Activated CD4-positive, alpha-beta T cell treated with anti-CD3 and anti-CD28 coated beads for 1 hour (primary cell): ENCODE measurements at regions not wholly inside any gene's neighbourhood (a gene's known extent, or its start where the extent isn't known, plus 50 kb on each side); places are given as distances from the start of the nearest gene placed in this dataset.

Experiments used
- DNase-seq: peaks from one replicate; pipeline ENCODE4 v3.0.0-alpha.2; 2020

DNA sequence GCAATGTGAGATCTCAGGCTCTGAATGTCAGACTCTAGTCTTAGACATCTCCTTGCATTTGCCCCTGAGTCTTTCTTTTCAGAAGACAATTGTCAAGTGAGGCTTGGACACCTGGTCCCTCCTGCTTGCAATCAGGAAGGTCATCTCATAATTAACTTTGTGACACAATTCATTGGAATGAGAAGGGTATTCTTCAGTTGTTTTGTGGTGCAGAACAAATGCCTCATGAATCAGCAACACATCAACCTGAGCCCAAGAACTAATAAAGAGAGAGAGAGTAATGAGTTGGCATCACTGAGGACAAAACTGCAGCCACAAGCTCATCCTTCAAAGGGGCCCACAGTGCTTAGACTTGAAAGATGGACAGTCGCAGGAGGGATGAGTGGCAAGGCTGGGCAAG lies 375.8 kb downstream of the INSC start:
- no peak for DNase-seq

DNA sequence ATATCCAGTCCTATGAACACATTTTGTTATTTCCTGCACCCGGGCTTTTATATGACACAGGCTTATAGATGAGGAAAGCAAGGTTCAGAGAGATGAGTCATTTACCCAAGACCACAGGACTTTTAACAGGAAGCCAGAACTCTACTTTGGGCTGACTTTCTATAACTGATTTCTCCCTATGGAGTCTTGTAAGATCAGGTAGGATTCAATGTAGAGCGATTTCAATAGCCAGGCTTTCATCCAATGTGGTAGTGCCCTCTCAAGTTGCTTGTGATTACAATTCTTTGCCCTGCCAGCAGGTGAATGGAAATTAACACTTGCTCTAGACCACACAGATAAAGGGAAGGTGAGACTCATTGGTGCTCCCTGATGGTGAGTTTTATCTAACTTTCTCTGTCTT lies 378.3 kb downstream of the INSC start:
- DNase-seq = no peak

DNA sequence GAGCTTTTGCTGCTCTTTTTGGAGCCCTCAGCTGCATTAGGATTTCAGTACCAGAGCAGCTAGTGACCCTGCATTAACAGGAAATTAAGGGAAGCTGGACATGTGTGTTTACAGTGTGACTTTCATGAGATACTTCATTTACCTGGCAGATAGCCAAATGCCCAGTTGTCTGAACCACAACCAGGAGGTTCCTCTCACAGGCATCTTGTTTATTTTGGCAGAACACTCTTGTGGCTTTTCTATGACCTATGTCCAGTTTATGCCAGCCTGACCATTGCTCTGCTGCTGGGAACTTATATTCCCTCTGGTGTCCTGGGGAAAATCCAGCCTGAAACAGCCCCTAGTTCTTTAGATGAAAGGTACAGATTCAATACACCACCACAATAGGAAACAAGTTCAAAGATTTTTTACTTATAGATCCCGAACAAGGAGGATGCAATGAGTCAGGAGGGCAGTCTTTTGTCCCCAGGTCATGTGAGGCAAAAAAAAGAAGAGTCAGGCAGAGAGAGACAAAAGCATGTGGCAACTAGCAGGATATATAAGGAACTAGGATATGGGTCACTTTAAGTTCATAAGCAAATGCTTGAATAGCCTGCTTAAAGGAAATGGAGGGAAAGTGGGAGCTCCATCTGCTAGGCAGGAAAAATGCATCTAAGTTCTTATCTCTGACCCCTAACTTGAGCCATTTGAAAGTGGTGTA lies 379.3 kb downstream of the INSC start:
- DNase-seq = no peak

DNA sequence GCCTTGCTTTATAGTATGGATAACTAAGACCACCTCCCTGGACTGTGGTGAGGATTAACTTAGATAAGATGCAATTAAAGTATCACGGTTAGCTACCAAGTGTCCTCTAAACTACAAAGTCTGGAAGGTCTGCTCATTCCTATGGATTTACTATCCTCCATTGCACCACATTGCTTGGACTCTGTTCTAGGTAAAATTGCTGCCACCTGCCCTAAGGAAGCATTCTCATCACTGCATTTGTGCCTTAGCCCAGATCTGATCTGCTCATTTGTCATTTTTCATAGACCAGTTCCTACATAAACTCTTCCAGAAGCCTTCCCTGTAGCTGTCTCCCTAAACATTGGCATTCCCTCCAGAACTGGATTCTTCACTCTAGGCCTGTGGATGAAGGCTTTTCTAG lies 380.0 kb downstream of the INSC start:
- no peak for DNase-seq

GRCh38 chr11:15495462-15495861 lies 380.7 kb downstream of the INSC start:
- DNase-seq = no peak

DNA sequence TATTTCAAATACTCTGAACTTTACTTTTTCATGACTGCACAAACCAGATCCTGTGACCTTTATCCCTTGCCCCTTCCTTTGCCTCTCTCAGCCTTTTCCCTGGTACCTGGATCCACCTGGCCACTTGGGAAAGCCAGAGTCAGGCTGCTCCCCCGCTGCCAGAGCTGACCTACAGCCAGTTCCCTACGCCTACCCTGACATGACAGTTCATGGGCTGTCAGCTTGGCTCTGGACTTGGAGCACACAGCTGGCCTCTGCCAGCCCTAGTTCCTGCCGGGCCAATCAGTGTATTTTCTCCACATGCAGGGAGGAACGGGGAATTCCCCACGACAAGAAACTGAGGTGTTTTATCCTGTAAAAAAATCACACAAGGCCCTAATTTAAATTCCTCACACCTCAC lies 382.6 kb downstream of the INSC start:
- DNase-seq = no peak

DNA sequence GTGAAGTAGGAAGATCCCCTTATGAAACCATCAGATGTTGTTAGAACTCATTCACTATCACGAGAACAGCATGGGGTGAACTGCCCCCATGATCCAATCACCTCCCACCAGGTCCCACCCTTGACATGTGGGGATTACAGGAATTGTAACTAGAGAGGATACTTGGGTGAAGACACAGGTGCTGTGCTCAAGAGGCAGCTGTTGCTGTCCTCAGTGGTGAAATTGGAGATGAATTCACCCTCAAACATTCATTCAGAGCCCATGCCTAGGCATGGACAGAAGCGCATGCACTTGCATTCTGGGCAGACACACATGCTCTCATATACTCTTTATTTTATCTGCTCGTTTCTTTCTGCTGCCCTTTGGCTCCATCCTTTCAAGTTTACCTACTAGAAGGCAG lies 385.0 kb downstream of the INSC start:
- no peak for DNase-seq

- no peak for DNase-seq
Observed at GRCh38 chr11:15500643-15501042, 385.9 kb downstream of the INSC start.

DNA sequence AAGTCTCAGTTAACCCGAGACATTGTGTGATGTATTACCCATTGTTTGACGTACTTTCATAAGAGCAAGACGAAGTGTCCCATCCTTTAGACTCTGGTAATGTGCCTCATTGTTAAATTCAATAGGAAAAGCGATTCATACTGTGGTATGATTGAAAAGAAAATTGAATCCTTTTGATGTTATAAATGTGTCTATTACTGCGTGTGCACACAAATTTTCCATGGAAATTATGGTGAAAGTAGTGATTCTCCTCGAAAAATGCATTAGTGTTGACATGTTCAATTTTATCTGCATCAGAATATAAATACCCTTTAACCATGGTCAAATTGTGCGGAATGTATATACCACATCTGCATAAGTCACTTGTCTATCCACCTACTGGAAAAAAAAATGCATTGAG lies 386.8 kb downstream of the INSC start:
- DNase-seq = no peak

- DNase-seq = no peak
Observed at GRCh38 chr11:15505155-15505554, 390.4 kb downstream of the INSC start.

DNA sequence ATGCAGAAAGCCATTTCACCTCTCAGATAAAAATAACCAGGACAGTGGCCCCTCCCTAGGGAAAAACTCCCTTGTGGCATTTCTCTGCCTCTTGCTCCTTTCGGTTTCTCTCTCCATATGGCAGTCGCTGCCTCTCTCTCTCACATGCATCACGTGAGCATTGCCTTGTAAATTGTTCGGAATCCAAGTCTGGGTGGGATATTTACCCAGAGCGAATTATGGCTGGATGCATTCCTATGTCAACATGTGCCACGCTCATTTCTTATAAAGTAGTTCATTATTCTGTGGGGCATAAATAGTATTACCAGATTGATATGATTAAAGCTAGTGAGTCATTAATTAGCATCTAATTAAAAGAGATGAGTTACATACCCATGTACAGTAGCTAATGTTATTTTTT lies 392.9 kb downstream of the INSC start:
- no peak for DNase-seq

DNA sequence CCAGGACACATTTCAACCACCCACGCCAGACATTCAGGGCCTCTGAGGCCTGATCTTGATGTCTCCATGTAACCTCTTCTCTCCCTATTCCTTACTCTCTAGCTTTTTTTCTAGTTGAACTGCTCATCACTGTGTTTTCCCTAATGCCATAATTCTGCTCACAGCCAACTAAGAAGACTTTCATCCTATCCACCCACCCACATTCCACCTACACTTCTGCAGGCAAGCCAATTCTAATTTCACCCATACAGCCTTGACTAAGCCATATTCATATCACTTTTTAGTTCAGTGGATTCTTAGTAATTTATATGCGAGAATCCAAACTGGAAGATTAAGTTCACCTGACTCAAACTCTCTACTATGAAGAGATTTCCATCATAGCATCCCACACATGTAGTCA lies 394.4 kb downstream of the INSC start:
- DNase-seq = no peak

GRCh38 chr11:15519124-15519791 lies 404.5 kb downstream of the INSC start:
- no peak for DNase-seq

DNA sequence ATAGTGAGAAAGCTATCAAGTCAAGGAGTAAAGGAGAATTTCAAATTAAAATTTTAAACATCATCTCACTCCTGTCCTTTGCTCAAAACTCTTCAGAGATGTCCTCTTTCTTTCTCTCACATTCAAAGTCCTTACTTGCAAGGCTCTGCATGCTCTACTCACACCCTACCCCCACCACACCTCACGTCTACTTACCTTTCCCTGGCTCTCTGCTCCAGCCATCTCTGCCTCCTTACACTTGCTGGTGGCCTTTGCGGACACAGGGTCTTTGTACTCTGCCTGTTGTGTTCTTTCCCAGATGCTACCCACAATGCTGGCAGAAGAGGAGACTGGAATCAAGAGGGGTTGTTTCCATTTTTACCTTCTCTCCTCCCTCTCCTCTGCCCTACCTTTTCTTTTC lies 405.2 kb downstream of the INSC start:
- no peak for DNase-seq

DNA sequence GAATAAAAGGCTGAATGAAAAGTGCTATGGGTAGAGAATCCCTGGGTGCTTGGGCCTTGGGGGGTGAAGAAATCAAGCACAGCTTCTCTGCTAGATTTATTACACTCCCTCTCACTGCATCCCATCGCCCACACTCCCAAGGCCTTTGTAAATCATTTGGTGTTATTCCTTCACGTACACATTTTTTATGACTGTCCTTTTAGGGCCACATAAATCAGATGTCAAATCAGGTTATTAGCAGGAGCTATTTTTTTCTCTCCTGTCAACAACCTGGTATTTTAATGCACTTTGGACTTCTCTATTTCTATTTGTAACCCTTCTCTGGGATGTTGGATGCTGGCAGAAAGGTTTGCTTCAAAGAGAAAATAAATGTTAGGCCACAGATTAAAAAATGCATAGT lies 408.8 kb downstream of the INSC start:
- no peak for DNase-seq

DNA sequence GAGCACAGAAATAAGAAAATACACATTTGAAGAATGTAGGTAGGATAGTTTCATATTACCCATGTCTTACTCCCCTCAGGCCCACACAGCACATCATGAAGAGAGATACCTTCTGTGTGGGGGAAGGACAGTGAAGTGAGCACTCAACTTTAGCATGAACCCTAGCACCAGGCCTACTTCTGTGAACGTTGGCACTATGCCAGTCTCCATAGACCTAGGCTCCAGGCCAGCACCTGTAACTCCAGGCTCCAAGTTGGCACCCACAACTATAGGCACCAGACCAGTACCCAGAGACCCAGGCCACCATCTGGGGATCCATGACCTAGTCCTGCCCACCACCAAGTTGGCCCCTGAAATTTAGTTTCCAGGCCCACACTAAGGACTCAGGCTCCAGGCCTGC lies 410.9 kb downstream of the INSC start:
- DNase-seq = no peak

GRCh38 chr11:15526032-15526431 lies 411.3 kb downstream of the INSC start:
- no peak for DNase-seq

DNA sequence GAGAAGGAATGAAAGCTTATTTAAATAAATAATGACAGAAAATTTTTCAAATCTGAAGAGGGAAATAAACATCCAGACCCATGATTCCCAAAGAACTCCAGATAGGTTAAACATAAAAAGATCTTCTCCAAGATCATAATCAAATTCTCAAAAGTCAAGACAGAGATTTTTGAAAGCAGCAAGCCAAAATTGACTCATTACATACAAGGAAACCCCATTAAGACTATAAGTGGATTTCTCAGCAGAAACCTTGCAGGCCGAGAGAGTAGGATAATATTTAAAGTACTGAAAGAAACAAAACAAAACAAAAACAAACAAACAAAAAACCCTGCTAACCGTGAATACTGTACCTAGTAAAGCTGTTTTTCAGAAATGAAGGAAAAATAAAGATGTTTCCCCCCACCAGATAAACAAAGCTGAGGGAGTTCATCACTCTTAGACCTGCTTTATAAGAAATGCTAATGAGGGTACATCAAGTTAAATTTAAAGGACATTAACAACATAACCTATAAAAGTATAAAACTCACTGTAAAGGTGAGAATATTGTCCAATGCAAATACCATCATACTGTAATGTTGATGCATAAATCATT lies 412.2 kb downstream of the INSC start:
- no peak for DNase-seq

- no peak for DNase-seq
Observed at GRCh38 chr11:15532432-15532831, 417.7 kb downstream of the INSC start.

- no peak for DNase-seq
Observed at GRCh38 chr11:15534266-15534665, 419.5 kb downstream of the INSC start.

DNA sequence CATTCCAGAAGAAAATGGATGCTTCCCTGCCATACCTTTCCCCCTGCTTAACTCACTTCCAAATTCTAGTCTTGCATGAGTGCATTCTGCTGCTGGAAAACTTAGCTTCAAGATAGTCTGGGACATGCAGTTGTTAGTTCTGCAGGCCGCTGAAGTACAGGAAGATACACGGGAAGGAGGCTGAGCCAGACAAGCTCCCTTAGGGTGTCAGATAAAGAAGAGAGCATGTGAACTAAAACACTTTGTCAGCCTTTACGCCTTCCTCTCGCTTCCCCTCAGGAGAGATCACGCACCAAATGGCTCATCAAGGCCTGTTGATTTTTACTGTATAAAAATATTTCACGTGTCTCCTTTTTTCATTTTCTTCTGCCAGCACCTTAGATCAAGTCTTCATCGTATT lies 420.7 kb downstream of the INSC start:
- no peak for DNase-seq

- no peak for DNase-seq
Observed at GRCh38 chr11:15536438-15536837, 421.7 kb downstream of the INSC start.

GRCh38 chr11:15539645-15540044 lies 424.9 kb downstream of the INSC start:
- no peak for DNase-seq

DNA sequence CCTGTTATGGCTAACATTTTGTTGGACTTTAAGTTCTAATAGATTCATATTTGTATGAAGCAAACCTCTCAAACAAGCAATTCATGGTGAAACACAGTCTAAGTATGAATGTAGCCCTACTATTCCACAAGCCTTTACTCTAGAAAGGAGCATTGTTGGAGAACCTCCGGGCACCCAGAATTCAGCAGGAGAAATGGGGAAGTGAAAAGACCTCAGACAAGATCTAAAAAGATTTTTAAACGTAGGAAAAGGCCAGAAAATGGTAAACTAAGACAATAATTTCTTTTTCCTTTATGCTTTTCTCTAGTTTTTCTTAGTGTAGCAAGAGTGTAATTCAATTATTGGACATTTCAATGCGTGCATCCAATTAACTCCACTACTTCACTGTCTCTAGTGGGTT lies 426.4 kb downstream of the INSC start:
- DNase-seq = no peak

DNA sequence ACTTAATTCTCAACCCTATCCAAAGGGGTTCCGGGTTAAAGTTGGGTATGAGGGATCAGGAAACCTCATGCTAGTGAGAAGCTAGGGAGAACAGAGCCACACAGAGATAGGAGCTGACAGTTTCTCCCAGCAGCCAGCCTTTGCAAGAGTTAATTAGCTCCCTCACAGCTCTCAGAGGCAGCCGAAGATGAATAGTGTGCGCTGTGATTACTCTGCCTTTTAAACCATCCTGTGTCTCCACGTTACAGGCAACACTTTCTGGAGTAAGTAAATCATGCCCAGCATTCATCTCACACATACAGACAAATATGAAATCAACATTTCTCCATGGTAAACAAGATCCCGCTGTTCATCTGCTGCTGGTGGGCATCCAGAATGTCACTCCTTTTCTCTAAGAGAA lies 429.6 kb downstream of the INSC start:
- no peak for DNase-seq
